RPMI8226 (cell line): ENCODE measurements at regions not wholly inside any gene's neighbourhood (a gene's known extent, or its start where the extent isn't known, plus 50 kb on each side); places are given as distances from the start of the nearest gene placed in this dataset.

Source experiments
- DNase-seq: peaks from one replicate; pipeline ENCODE4 v3.0.0-alpha.2; 2015

GRCh38 chr5:118778941-118779340 is 209.4 kb downstream of the DTWD2 start:
- no peak for DNase-seq

- DNase-seq, result no peak
Measured at GRCh38 chr5:118777189-118777736, 211.1 kb downstream of the DTWD2 start.

GRCh38 chr5:118776755-118777154 is 211.6 kb downstream of the DTWD2 start:
- no peak for DNase-seq

GRCh38 chr5:118775790-118776499 is 212.4 kb downstream of the DTWD2 start:
- DNase-seq, result no peak

- DNase-seq, result no peak
Measured at GRCh38 chr5:118768607-118769175, 219.7 kb downstream of the DTWD2 start.

- DNase-seq, result no peak
Measured at GRCh38 chr5:118762291-118762690, 226.1 kb downstream of the DTWD2 start.

GRCh38 chr5:118761814-118762213 is 226.5 kb downstream of the DTWD2 start:
- no peak for DNase-seq

GRCh38 chr5:118752969-118753368 is 235.4 kb downstream of the DTWD2 start:
- DNase-seq, result no peak

- DNase-seq, result no peak
Measured at GRCh38 chr5:118736396-118736795, 252.0 kb downstream of the DTWD2 start.

- DNase-seq, result no peak
Measured at GRCh38 chr5:118733394-118733793, 255.0 kb downstream of the DTWD2 start.

GRCh38 chr5:118728191-118728590 is 260.2 kb downstream of the DTWD2 start:
- no peak for DNase-seq

GRCh38 chr5:118726891-118727290 is 261.5 kb downstream of the DTWD2 start:
- DNase-seq, result no peak

- DNase-seq, result no peak
Measured at GRCh38 chr5:118723021-118723338, 265.4 kb downstream of the DTWD2 start.

GRCh38 chr5:118722122-118723020 is 266.0 kb downstream of the DTWD2 start:
- no peak for DNase-seq

- no peak for DNase-seq
Measured at GRCh38 chr5:118711727-118712126, 276.6 kb downstream of the DTWD2 start.

GRCh38 chr5:118705959-118706667 is 282.2 kb downstream of the DTWD2 start:
- DNase-seq, result no peak

- DNase-seq, result no peak
Measured at GRCh38 chr5:118703241-118703640, 285.1 kb downstream of the DTWD2 start.

GRCh38 chr5:118701791-118702190 is 286.6 kb downstream of the DTWD2 start:
- no peak for DNase-seq

GRCh38 chr5:118700510-118700909 is 287.8 kb downstream of the DTWD2 start:
- DNase-seq, result no peak

GRCh38 chr5:118698774-118699173 is 289.6 kb downstream of the DTWD2 start:
- DNase-seq, result no peak

- no peak for DNase-seq
Measured at GRCh38 chr5:118696076-118696475, 292.3 kb downstream of the DTWD2 start.

GRCh38 chr5:118692811-118693342 is 295.5 kb downstream of the DTWD2 start:
- no peak for DNase-seq
